ENCODE measurements at regions not wholly inside any gene's neighbourhood (a gene's known extent, or its start where the extent isn't known, plus 50 kb on each side); places are given as distances from the start of the nearest gene placed in this dataset.

DNA sequence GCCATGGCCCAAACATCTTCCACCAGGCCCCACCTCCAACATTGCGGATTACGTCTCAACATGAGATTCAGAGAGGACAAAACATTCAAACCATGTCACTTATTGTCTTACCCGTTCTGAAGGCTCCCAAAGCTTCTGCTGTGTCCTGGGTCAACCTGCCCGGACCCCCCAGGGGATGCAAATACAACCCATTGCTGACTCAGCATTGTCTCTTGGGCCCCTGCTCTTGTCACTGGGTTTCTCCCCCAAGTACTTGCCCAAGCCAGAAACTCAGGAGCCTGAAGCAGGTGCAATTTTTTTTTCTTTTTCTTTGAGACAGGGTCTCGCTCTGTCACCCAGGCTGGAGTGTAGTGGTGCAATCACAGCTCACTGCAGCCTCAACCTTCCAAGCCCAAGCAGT lies 144.5 kb downstream of the KCTD15 start:
- ChIA-PET POLR2A (no interaction called here), CTCF (no interaction called here)
- H3K4me1 Mint-ChIP-seq, result no peaks in the 10 kb centered on the region
- Histone ChIP-seq H3K4me3 (ENCODE audit: low read length) (no peak overlapping the region), H3K27me3 (ENCODE audit: control insufficient read depth in 2 of 2, insufficient read depth in 2 of 2, low read length in 2 of 2) (no peaks in the 10 kb centered on the region), H3K4me1 (ENCODE audit: control insufficient read depth in 2 of 2, insufficient read depth in 2 of 2, low read length in 2 of 2) (no peaks in the 10 kb centered on the region), H3K27ac (ENCODE audit: low read depth, low read length) (no peak overlapping the region), H3K36me3 (ENCODE audit: control insufficient read depth in 2 of 3, insufficient read depth in 3 of 3, low read length in 3 of 3) (no peaks in the 10 kb centered on the region), H3K9me3 (ENCODE audit: control insufficient read depth in 2 of 3, low read length in 3 of 3) (no peaks in the 10 kb centered on the region)
- ATAC-seq (no peak), DNase-seq (no peak)
- intact Hi-C loops (cut with micrococcal nuclease), result no loop called here
- no peaks in the 10 kb centered on the region for H3K36me3 Mint-ChIP-seq
- H3K4me3 Mint-ChIP-seq, result no peak overlapping the region
- H3K27me3 Mint-ChIP-seq, result peaks cover 0 to 11% (median 4%) of the 10 kb centered on the region in 5 donors
- H3K27ac Mint-ChIP-seq, result no peak overlapping the region
- peaks cover 0 to 4% (median 0%) of the 10 kb centered on the region in 11 donors for H3K9me3 Mint-ChIP-seq

DNA sequence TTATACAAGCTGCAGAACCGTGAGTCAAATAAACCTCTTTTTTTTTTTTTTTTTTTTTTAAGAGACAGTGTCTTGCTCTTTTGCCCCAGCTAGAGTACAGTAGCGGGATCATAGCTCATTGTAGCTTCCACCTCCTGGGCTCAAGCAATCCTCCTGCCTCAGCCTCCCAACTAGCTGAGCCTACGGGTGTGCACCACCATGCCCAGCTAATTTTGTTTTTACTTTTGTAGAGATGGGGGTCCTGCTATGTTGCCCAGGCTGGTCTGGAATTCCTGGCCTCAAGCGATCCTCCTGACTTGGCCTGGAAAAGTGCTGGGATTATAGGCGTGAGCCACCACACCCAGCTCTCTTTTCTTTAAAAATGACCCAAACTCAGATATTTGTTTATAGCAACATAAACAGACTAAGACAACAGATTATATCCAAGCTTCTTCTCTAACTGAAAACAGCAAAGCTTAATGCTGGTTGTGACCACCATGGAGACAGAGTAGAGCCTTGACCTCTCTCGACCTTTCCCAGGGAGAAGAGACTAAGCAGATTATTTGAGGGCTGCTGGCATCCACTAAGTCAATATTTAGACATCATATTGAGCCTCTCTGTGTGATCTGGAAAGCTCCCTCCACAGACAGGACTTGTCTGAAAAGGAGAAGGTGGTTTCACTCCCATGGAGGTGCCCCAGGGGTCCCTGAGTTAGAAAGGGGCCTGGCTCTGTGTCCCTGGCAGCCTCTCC lies 150.0 kb downstream of the KCTD15 start:
- H3K4me1 Mint-ChIP-seq, result no peaks in the 10 kb centered on the region
- DNase-seq, result no peak
- Histone ChIP-seq H3K4me3 (ENCODE audit: low read length) (no peak overlapping the region), H3K27me3 (ENCODE audit: control insufficient read depth in 2 of 2, insufficient read depth in 2 of 2, low read length in 2 of 2) (no peaks in the 10 kb centered on the region), H3K27ac (ENCODE audit: low read depth, low read length) (no peak overlapping the region), H3K36me3 (ENCODE audit: control insufficient read depth in 2 of 3, insufficient read depth in 3 of 3, low read length in 3 of 3) (no peaks in the 10 kb centered on the region), H3K9me3 (ENCODE audit: control insufficient read depth in 2 of 3, low read length in 3 of 3) (no peaks in the 10 kb centered on the region), H3K4me1 (ENCODE audit: control insufficient read depth in 2 of 2, insufficient read depth in 2 of 2, low read length in 2 of 2) (no peaks in the 10 kb centered on the region)
- ChIA-PET POLR2A (no interaction called here), CTCF (no interaction called here)
- H3K36me3 Mint-ChIP-seq, result no peaks in the 10 kb centered on the region
- H3K4me3 Mint-ChIP-seq, result no peak overlapping the region
- H3K27me3 Mint-ChIP-seq, result peaks cover 0 to 27% (median 11%) of the 10 kb centered on the region in 5 donors
- H3K27ac Mint-ChIP-seq, result no peak overlapping the region
- H3K9me3 Mint-ChIP-seq, result peaks cover 0 to 5% (median 0%) of the 10 kb centered on the region in 11 donors
- no peak for ATAC-seq
- intact Hi-C loops (cut with micrococcal nuclease), result no loop called here

DNA sequence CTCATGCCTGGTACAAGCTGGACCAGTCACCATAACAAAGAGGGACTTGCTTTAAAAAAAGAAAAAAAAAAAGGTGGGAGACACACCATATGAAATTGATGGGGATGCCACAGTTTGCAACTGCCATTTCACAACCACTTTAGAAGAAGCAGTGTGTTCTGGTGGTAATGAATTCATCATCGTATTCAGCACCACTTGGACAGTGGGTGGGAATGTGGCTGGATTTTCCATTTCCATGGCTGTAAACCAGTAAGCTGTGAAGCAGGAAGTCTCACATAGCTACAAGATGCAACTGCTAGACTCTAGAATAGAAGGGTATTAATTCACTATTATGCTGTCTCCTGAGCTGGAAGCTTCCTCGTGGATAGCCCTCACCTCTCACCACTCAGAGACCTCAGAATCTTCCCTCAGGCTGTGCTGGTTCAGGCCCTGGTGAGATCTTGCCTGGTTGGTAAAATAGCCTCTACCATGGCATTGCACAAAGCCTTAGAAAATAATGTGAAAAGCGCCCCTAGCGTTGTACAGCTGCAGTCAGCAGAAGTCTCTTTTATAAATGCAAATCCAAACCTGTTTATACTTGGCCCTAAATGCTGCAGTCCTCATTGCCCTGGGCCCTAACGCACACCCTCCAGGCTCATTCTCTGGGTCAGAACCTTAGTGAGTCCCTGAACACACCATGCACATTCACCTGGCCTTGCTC lies 150.7 kb downstream of the KCTD15 start:
- POLR2A ChIA-PET, result no interaction called here
- CTCF ChIA-PET, result no interaction called here
- no peak overlapping the region for H3K4me3 Mint-ChIP-seq
- no peaks in the 10 kb centered on the region for H3K36me3 ChIP-seq (ENCODE audit: control insufficient read depth in 2 of 3, insufficient read depth in 3 of 3, low read length in 3 of 3)
- intact Hi-C loops (cut with micrococcal nuclease), result no loop called here
- H3K27me3 ChIP-seq (ENCODE audit: control insufficient read depth in 2 of 2, insufficient read depth in 2 of 2, low read length in 2 of 2), result no peaks in the 10 kb centered on the region
- no peak overlapping the region for H3K27ac Mint-ChIP-seq
- peaks cover 0 to 31% (median 13%) of the 10 kb centered on the region in 5 donors for H3K27me3 Mint-ChIP-seq
- peaks cover 0 to 4% (median 0%) of the 10 kb centered on the region in 11 donors for H3K9me3 Mint-ChIP-seq
- no peak for DNase-seq
- H3K36me3 Mint-ChIP-seq, result no peaks in the 10 kb centered on the region
- no peak overlapping the region for H3K27ac ChIP-seq (ENCODE audit: low read depth, low read length)
- H3K4me1 ChIP-seq (ENCODE audit: control insufficient read depth in 2 of 2, insufficient read depth in 2 of 2, low read length in 2 of 2), result no peaks in the 10 kb centered on the region
- H3K9me3 ChIP-seq (ENCODE audit: control insufficient read depth in 2 of 3, low read length in 3 of 3), result no peaks in the 10 kb centered on the region
- H3K4me3 ChIP-seq (ENCODE audit: low read length), result no peak overlapping the region
- H3K4me1 Mint-ChIP-seq, result no peaks in the 10 kb centered on the region
- ATAC-seq, result no peak

DNA sequence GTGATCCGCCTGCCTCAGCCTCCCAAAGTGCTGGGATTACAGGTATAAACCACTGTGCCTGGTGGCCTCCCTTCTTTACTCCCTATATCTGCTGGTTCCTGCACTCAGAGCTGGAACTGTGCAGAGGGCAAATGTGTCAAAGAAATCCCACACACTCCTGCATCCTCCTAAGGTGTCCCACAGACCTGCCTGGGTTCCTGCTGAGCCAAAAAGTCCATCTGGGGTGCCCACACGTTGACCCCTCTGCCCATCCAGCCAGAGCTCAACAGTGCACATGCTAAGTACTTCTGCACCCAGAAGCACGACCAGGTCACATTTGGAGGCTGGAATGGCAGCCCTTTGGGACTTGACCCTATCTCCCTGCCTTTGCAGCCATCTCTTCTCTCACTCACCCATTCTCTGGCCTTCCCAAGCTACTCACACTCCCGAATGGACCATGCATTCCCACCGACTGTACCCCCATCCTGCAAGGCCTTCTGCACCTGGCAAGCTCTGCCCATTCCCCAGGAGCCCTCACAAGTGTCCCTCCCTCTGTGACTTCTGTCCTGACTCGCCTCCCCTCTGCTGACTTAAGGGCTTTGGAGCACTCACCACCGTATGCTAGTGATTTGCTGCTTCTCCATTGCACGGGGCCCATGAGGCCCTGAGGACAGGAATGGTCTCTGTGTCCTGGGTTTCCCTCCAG lies 152.1 kb downstream of the KCTD15 start:
- no peaks in the 10 kb centered on the region for H3K36me3 ChIP-seq (ENCODE audit: control insufficient read depth in 2 of 3, insufficient read depth in 3 of 3, low read length in 3 of 3)
- ATAC-seq (no peak), DNase-seq (no peak)
- no peak overlapping the region for H3K4me3 ChIP-seq (ENCODE audit: low read length)
- peaks cover 0 to 7% (median 0%) of the 10 kb centered on the region in 11 donors for H3K9me3 Mint-ChIP-seq
- no peaks in the 10 kb centered on the region for H3K9me3 ChIP-seq (ENCODE audit: control insufficient read depth in 2 of 3, low read length in 3 of 3)
- H3K27me3 ChIP-seq (ENCODE audit: control insufficient read depth in 2 of 2, insufficient read depth in 2 of 2, low read length in 2 of 2), result no peaks in the 10 kb centered on the region
- H3K27me3 Mint-ChIP-seq, result peaks cover 0 to 31% (median 17%) of the 10 kb centered on the region in 5 donors
- intact Hi-C loops (cut with micrococcal nuclease), result no loop called here
- H3K4me1 ChIP-seq (ENCODE audit: control insufficient read depth in 2 of 2, insufficient read depth in 2 of 2, low read length in 2 of 2), result no peaks in the 10 kb centered on the region
- H3K27ac ChIP-seq (ENCODE audit: low read depth, low read length), result no peak overlapping the region
- no peaks in the 10 kb centered on the region for H3K4me1 Mint-ChIP-seq
- no peak overlapping the region for H3K4me3 Mint-ChIP-seq
- ChIA-PET CTCF (interaction anchor here (0.6 kb wide), 1 partner anchor 383 kb away, joined by 5 read pairs; no protein-coding TSS in a partner anchor), POLR2A (no interaction called here)
- H3K36me3 Mint-ChIP-seq, result no peaks in the 10 kb centered on the region
- H3K27ac Mint-ChIP-seq, result no peak overlapping the region

DNA sequence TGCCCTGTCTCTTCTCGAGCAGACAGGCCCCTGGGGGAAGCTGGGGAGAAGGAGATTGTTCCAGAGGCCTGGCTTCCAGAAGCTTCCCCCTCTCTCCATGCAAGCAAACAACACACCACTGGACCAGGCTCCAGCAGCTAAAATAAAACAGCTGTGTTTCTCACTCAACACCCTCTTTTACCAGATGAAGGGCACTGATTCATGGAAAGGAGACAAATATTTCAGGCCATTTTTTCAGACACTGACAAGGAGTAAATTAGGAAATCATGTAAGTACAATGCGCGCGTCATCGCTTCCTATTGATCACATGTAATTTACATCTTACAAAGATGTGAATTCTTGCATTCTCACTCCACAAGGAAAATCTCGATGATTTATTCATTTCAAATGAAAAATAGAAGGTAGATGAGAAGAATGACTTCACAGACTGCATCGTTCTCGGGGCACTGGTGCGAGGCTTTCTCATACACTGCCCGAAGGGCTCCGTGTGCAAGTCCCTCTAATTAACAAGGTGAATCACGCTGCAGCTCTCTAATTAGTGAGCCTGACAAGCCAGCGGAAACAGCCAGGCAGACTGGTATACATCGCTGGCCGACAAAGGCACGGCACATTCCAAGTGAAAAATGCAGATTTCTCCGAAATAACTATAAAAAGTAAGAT lies 153.6 kb downstream of the KCTD15 start:
- Mint-ChIP-seq H3K36me3 (no peaks in the 10 kb centered on the region), H3K27me3 (peaks cover 0 to 30% (median 15%) of the 10 kb centered on the region in 5 donors), H3K27ac (no peak overlapping the region), H3K4me1 (no peaks in the 10 kb centered on the region), H3K9me3 (peaks cover 0 to 16% (median 0%) of the 10 kb centered on the region in 11 donors), H3K4me3 (no peak overlapping the region)
- DNase-seq (no peak), ATAC-seq (no peak)
- CTCF ChIA-PET, result no interaction called here
- Histone ChIP-seq H3K27ac (ENCODE audit: low read depth, low read length) (no peak overlapping the region), H3K9me3 (ENCODE audit: control insufficient read depth in 2 of 3, low read length in 3 of 3) (no peaks in the 10 kb centered on the region), H3K27me3 (ENCODE audit: control insufficient read depth in 2 of 2, insufficient read depth in 2 of 2, low read length in 2 of 2) (no peaks in the 10 kb centered on the region), H3K4me3 (ENCODE audit: low read length) (no peak overlapping the region), H3K4me1 (ENCODE audit: control insufficient read depth in 2 of 2, insufficient read depth in 2 of 2, low read length in 2 of 2) (no peaks in the 10 kb centered on the region), H3K36me3 (ENCODE audit: control insufficient read depth in 2 of 3, insufficient read depth in 3 of 3, low read length in 3 of 3) (no peaks in the 10 kb centered on the region)
- intact Hi-C loops (cut with micrococcal nuclease), result no loop called here
- POLR2A ChIA-PET, result no interaction called here

DNA sequence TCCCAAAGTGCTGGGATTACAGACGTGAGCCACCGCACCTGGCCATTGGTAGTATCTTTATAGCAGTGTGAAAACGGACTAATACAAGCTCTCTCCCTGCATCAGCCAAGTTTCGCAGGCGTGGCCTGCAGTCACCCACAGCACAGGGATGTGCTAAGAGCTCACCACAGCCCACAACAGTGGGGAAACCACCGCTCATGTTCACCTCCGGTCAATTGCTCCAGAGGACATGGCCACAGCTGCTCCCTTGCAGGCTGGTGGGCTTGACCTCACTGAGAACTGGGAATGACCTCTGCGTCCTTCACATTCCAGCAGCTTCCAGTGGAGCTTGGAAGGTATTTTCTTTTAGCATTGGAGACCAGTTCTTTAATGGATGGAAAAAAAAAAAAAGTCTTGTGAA lies 156.4 kb downstream of the KCTD15 start:
- Mint-ChIP-seq H3K36me3 (no peaks in the 10 kb centered on the region), H3K4me3 (no peak overlapping the region), H3K27me3 (peaks cover 0 to 29% (median 12%) of the 10 kb centered on the region in 5 donors), H3K27ac (no peak overlapping the region), H3K4me1 (no peaks in the 10 kb centered on the region), H3K9me3 (peaks cover 0 to 11% (median 0%) of the 10 kb centered on the region in 11 donors)
- CTCF ChIA-PET, result no interaction called here
- Histone ChIP-seq H3K36me3 (ENCODE audit: control insufficient read depth in 2 of 3, insufficient read depth in 3 of 3, low read length in 3 of 3) (no peaks in the 10 kb centered on the region), H3K4me1 (ENCODE audit: control insufficient read depth in 2 of 2, insufficient read depth in 2 of 2, low read length in 2 of 2) (no peaks in the 10 kb centered on the region), H3K27me3 (ENCODE audit: control insufficient read depth in 2 of 2, insufficient read depth in 2 of 2, low read length in 2 of 2) (no peaks in the 10 kb centered on the region), H3K9me3 (ENCODE audit: control insufficient read depth in 2 of 3, low read length in 3 of 3) (no peaks in the 10 kb centered on the region), H3K4me3 (ENCODE audit: low read length) (no peak overlapping the region), H3K27ac (ENCODE audit: low read depth, low read length) (no peak overlapping the region)
- POLR2A ChIA-PET, result no interaction called here
- intact Hi-C loops (cut with micrococcal nuclease), result no loop called here
- ATAC-seq (peak; percentile 20), DNase-seq (no peak)
